Stimulated activated naive B cell treated with anti-CD40 and anti-IgM and Interleukin-4, amounts not matched to agents 10 μg/mL and 1 μg/mL and 100 μg/mL, for 72 hours (primary cell): ENCODE measurements at regions not wholly inside any gene's neighbourhood (a gene's known extent, or its start where the extent isn't known, plus 50 kb on each side); places are given as distances from the start of the nearest gene placed in this dataset.
A peak's percentile ranks its signal among the peaks of the same experiment; 100 is the strongest.

Source experiments
- ATAC-seq, 2 donors: fragments of 150-1000 bp; cut with Tn5 transposase; replicated peaks; 2 replicates each; pipeline ENCODE4 v1.10.0; 2021; ENCODE audit warnings: moderate library complexity in 1 of 2
- DNase-seq: peaks from one replicate; pipeline ENCODE4 v3.0.0; 2021
- H3K27ac Mint-ChIP-seq: one replicate; pipeline ENCODE4 v1.8.0; 2022; ENCODE audit warnings: mild to moderate bottlenecking, mixed read lengths
- H3K27me3 Mint-ChIP-seq, 2 donors: one replicate each; pipeline ENCODE4 v1.8.0; 2022; ENCODE audit warnings: mixed read lengths in 2 of 2
- H3K36me3 Mint-ChIP-seq, 2 donors: one replicate each; pipeline ENCODE4 v1.8.0; 2022; ENCODE audit warnings: mixed read lengths in 2 of 2, mild to moderate bottlenecking in 1 of 2
- H3K4me1 Mint-ChIP-seq, 2 donors: one replicate each; pipeline ENCODE4 v1.8.0; 2022; ENCODE audit warnings: mixed read lengths in 2 of 2, mild to moderate bottlenecking in 1 of 2
- H3K4me3 Mint-ChIP-seq, 2 donors: one replicate each; pipeline ENCODE4 v1.8.0; 2022; ENCODE audit warnings: mild to moderate bottlenecking in 2 of 2, mixed read lengths in 2 of 2, moderate library complexity in 1 of 2
- H3K9me3 Mint-ChIP-seq, 2 donors: one replicate each; pipeline ENCODE4 v1.8.0; 2022; ENCODE audit warnings: mixed read lengths in 2 of 2, mild to moderate bottlenecking in 1 of 2

DNA sequence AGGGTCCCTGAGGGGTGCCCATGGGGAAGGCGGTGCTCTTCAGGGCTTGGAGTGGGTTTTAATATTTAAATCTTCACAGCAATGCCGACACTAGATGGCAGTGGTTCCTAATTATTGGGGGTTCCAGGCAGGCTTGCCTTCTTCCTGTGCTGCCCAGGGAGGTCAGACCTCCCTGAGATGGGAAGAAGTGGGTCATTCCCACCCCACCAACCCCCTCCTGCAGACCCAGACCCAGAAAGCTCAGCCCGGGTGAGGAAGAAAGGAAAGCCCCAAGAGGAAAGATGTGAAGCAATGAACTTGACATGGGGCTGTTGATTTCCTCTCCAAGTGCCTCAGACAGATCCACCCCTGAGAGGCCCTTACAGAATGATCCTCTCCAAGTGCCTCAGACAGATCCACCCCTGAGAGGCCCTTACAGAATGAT, 85.1 kb upstream of the LANCL2 start:
- Mint-ChIP-seq H3K9me3 (no peaks in the 10 kb centered on the region), H3K36me3 (no peaks in the 10 kb centered on the region), H3K27me3 (peaks cover 0 to 13% of the 10 kb centered on the region in 2 donors), H3K4me3 (no peak overlapping the region), H3K27ac (no peak overlapping the region), H3K4me1 (no peaks in the 10 kb centered on the region)
- peak; percentile 83 to 86 for ATAC-seq
- DNase-seq = peak; percentile 21

DNA sequence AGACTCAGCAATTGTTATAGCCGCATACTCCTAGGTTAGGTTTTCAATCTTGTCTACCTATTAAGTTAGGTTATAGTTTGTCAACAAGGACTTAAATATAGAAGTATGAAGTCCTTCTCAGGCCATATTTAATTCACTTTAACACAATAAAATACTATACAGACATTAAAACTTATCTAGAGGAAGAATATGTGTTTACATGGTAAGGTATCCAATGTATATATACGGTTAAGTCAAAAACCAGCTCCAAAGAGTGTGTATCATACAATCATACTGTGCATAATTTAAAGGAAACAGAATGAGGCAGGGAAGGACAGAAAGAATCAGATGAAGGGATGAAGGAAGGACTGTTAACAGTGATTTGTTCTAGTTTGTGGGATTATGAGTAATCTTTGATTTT, 79.5 kb upstream of the LANCL2 start:
- H3K36me3 Mint-ChIP-seq = no peaks in the 10 kb centered on the region
- no peak for ATAC-seq

DNA sequence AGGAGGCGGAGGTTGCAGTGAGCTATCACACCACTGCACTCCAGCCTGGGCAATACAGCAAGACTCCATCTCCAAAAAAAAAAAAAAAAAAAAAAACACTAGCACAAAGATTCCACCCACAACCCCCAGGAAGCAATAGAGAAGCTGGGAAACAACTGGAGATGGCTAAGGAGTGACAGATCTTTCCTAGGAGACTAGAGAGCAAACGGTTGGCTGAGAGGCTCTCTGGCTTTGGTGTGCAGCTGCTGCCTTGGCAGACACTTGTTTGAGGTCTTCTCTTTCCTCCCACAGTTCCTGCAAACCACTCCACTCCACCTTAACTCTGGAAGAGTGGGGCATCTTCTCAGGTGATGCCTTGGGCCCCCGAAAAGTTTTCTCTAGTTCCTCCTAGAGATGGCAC, 78.5 kb upstream of the LANCL2 start:
- DNase-seq = no peak
- Mint-ChIP-seq H3K4me3 (no peak overlapping the region), H3K27ac (no peak overlapping the region), H3K36me3 (no peaks in the 10 kb centered on the region), H3K4me1 (no peaks in the 10 kb centered on the region), H3K27me3 (peaks cover 5 to 13% of the 10 kb centered on the region in 2 donors), H3K9me3 (no peaks in the 10 kb centered on the region)
- ATAC-seq = no peak

More for the DNA sequence above, 79.5 kb upstream of the LANCL2 start:
- Mint-ChIP-seq H3K27ac (no peak overlapping the region), H3K9me3 (no peaks in the 10 kb centered on the region), H3K4me3 (no peak overlapping the region), H3K4me1 (no peaks in the 10 kb centered on the region), H3K27me3 (peaks cover under 1 to 3% of the 10 kb centered on the region in 2 donors)
- DNase-seq = no peak

DNA sequence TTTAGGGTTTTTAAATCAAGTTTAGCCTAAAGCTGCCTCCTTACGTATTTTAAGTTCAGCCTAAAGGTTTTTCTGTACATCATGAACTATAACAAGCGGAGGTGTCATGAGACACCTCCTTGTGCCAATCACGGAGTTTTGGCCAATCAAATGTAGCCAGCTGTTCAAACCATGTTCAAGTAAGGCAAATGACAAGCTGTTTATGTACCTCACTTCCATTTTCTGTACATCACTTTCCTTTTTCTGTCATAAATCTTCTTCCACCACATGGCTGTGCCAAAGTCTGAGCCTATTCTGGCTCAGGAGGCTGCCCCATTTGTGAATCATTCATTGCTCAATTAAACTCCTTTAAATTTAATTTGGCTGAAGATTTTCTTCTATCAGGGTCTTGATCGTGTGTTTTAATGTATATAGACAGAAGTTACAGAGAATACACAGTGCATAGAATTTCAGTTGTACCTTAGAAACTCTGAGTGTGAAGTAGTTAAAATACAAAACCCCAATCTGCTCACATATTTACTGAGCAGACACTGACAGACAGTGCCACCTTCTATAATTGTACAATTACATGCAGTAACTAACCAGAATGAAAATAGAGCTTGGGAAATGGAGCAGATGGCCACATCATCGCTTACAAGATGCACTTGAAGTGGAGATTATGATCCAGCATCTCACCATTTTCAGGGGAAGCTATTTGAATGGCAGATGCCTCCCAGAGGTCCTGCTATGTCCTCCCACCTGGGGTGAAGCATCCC, 76.9 kb upstream of the LANCL2 start:
- no peaks in the 10 kb centered on the region for H3K9me3 Mint-ChIP-seq
- ATAC-seq = no peak
- H3K4me3 Mint-ChIP-seq = no peak overlapping the region
- H3K27me3 Mint-ChIP-seq = peaks cover 14 to 18% of the 10 kb centered on the region in 2 donors
- H3K36me3 Mint-ChIP-seq = no peaks in the 10 kb centered on the region
- DNase-seq = no peak
- no peaks in the 10 kb centered on the region for H3K4me1 Mint-ChIP-seq
- no peak overlapping the region for H3K27ac Mint-ChIP-seq

DNA sequence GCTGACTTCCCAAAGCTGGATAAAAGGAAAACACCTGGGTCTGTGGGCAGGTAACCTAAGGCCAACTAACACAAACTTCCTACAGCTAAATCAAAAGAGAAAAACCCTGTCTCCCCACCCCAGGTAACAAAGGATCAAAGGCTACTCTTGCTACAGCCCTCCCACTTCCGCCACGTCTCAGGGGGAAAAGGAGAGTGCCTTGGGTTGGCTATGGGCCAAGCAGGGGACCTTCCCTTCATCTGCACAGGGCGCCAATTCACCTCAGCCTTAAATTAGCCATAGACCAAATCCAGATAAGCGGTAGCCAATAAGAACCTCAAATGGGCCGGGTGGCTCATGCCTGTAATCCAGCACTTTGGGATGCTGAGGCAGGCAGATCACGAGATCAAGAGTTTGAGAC, 69.1 kb upstream of the LANCL2 start:
- H3K4me3 Mint-ChIP-seq = no peak overlapping the region

DNA sequence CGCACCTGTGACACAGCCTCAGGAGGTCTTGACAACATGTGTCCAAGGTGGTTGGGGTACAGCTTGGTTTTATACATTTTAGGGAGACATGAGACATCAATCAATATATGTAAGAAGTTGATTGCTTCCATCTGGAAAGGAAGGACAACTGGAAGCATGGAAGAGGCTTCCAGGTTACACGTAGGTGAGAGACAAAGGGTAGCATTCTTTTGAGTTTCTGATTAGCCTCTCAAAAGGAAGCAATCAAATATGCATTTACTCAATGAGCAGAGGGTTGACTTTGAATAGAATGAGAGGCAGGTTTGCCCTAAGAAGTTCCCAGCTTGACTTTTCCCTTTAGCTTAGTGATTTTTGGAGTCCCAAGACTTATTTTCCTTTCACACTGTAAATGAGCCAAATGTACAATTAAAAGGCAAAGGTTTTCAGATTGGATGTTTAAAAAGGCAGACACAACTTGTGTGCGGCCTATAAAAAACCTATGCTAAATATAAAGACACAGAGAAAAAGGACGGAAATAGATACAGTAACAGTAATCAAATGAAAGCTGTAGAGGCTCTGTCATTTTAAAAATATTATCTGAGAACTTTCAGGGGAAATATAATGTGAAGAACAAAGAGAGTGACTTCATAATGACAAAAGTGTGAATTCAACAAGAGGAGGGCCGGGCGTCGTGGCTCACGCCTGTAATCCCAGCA, 65.7 kb upstream of the LANCL2 start:
- no peaks in the 10 kb centered on the region for H3K36me3 Mint-ChIP-seq
- H3K9me3 Mint-ChIP-seq = no peaks in the 10 kb centered on the region
- DNase-seq (no peak), ATAC-seq (no peak)
- H3K4me3 Mint-ChIP-seq = no peak overlapping the region
- H3K27me3 Mint-ChIP-seq = peaks cover 7 to 14% of the 10 kb centered on the region in 2 donors
- H3K4me1 Mint-ChIP-seq = no peaks in the 10 kb centered on the region
- H3K27ac Mint-ChIP-seq = no peak overlapping the region

More for the DNA sequence above, 69.1 kb upstream of the LANCL2 start:
- no peak overlapping the region for H3K27ac Mint-ChIP-seq
- DNase-seq (no peak), ATAC-seq (no peak)
- H3K27me3 Mint-ChIP-seq = peaks cover 21 to 23% of the 10 kb centered on the region in 2 donors
- no peaks in the 10 kb centered on the region for H3K9me3 Mint-ChIP-seq
- no peaks in the 10 kb centered on the region for H3K4me1 Mint-ChIP-seq
- H3K36me3 Mint-ChIP-seq = no peaks in the 10 kb centered on the region

DNA sequence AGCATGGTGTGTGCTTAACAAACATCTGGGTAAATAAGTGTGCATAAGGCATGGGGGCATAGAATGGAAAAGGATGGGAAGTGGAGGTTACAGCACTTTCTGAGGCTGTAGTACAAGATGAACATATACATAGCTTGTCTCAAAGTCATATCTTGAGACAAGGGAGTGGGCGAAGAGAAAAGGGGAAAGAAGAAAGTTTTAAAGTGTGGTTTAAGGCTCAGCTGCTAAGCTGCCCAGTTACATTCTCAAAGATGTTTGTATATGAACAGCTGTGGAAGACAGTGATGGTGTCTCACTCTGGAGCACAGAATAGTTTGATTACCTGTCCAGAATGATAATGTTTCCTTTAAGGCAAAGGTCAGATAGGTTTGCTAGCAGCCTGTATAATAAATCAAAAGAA, 61.9 kb upstream of the LANCL2 start:
- H3K27me3 Mint-ChIP-seq = peaks cover 13 to 22% of the 10 kb centered on the region in 2 donors
- ATAC-seq = no peak
- H3K36me3 Mint-ChIP-seq = no peaks in the 10 kb centered on the region
- no peak for DNase-seq
- H3K4me1 Mint-ChIP-seq = no peaks in the 10 kb centered on the region
- H3K27ac Mint-ChIP-seq = no peak overlapping the region
- H3K9me3 Mint-ChIP-seq = no peaks in the 10 kb centered on the region
- H3K4me3 Mint-ChIP-seq = no peak overlapping the region

DNA sequence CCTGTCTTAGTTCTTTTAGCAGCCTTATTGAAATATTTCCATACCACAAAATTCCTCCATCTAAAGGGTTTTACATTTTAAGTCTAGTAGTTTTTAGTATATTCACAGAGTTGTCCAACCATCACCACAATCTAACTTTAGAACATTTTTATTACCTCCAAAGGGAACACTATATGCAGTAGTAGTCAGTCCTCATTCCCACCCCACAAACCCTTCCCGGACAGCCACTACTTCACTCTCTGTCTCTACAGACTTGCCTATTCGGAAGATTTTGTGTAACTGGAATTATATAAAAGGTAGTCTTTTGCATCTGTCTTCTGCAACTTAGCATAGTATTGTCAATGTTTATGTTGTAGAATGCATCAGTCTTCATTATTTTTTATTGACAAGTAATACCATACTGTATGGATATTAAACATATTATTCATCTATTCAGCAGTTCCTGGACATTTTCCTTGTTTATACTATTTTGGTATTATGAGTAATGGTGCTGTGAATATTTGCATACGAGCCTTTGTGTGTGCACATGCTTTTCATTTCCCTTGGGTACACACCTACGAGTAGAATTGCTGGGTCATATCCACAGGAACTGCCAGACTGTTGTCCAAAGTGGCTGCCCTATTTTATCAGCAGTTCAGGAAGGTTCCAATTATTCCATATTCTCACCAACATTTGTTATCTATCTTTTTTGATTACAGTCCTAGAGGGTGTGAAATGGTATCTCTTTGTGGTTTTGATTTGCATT, 60.9 kb upstream of the LANCL2 start:
- H3K27ac Mint-ChIP-seq = no peak overlapping the region
- no peaks in the 10 kb centered on the region for H3K36me3 Mint-ChIP-seq
- ATAC-seq (no peak), DNase-seq (no peak)
- no peak overlapping the region for H3K4me3 Mint-ChIP-seq
- H3K27me3 Mint-ChIP-seq = peaks cover 13 to 22% of the 10 kb centered on the region in 2 donors
- peaks cover 0 to 3% of the 10 kb centered on the region in 2 donors for H3K4me1 Mint-ChIP-seq
- H3K9me3 Mint-ChIP-seq = no peaks in the 10 kb centered on the region

DNA sequence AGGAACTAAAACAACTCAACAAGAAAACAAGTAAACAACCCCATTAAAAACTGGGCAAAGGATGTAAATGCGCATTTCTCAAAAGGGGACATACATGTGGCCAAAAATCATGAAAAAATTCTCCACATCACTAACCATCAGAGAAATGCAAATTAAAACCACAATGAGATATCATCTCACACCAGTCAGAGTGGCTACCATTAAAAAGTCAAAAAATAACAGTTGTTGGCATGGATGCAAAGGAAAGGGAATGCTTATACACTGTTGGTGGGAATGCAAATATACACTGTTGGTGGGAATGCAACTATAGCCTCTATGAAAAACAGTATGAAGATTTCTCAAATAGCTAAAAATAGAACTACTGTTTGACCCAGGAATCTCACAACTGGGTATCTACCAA, 60.0 kb upstream of the LANCL2 start:
- no peaks in the 10 kb centered on the region for H3K9me3 Mint-ChIP-seq
- no peak overlapping the region for H3K27ac Mint-ChIP-seq
- H3K4me3 Mint-ChIP-seq = no peak overlapping the region
- peaks cover 13 to 22% of the 10 kb centered on the region in 2 donors for H3K27me3 Mint-ChIP-seq
- H3K36me3 Mint-ChIP-seq = no peaks in the 10 kb centered on the region
- ATAC-seq = no peak
- DNase-seq = no peak
- peaks cover 0 to 5% of the 10 kb centered on the region in 2 donors for H3K4me1 Mint-ChIP-seq

DNA sequence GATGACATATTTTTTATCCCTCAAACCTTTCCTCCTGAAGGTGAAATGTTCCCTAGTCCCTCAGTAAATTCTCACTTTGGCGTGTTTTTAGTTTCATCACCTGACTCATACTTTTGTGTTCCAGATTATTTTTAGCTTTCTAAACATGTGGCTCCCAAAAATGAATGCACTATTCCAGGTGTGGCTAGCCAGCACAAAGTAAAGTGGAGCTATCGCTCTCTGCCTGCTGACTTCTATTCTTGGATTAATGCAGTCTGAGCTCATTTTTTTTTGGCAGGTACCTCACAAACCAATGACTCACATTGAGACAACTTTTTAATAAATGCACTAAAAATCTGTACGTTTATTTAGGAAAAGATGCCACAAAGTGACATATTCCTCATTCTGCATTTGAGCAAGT, 58.8 kb upstream of the LANCL2 start:
- DNase-seq (no peak), ATAC-seq (no peak)
- Mint-ChIP-seq H3K4me1 (peaks cover 0 to 5% of the 10 kb centered on the region in 2 donors), H3K27ac (no peak overlapping the region), H3K27me3 (peaks cover 9 to 16% of the 10 kb centered on the region in 2 donors), H3K36me3 (peaks cover 0 to 3% of the 10 kb centered on the region in 2 donors), H3K4me3 (no peak overlapping the region), H3K9me3 (peaks cover 1 to 5% of the 10 kb centered on the region in 2 donors)

DNA sequence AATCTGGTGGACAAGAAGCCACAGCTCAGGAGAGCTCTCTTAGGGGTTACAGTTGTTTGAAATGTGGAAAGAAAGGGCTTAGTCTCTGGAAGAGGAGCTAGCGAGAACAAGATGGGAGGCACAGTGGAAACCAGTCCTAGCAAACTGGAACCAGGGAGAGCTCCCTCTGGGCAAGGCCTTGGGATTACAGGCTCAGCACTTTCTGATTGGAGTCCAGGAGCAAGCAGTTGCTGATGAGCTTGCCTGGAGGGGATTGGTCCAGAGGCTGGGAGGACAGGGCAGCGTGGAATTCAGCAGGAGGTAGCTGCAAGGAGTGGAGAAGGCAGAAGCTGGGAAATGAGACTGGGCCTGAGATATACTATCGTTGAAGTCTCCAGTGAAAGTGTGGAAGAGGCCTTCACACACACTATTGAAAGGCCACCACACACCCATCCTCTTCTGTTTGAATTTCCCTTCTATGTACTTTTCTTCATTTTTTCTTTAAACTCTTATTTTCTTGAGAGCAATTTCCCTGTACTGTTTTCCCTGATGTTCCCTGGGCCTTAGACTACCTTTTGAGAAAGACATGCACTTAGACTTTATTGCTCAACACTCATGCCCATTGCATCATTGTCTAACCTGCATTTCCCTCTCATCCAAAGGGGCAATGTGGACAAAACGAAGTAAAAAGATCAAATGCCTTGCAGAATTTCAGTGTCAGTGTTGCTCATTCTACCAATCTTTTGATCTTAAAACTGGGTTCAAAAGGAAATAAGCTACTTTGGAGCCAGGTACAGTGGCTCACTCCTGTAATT, 57.8 kb upstream of the LANCL2 start:
- DNase-seq (no peak), ATAC-seq (no peak)
- H3K27me3 Mint-ChIP-seq = peaks cover 8 to 12% of the 10 kb centered on the region in 2 donors
- peaks cover 1 to 5% of the 10 kb centered on the region in 2 donors for H3K9me3 Mint-ChIP-seq
- peaks cover 0 to 3% of the 10 kb centered on the region in 2 donors for H3K36me3 Mint-ChIP-seq
- H3K4me3 Mint-ChIP-seq = no peak overlapping the region
- H3K27ac Mint-ChIP-seq = no peak overlapping the region
- peaks cover 0 to 5% of the 10 kb centered on the region in 2 donors for H3K4me1 Mint-ChIP-seq

DNA sequence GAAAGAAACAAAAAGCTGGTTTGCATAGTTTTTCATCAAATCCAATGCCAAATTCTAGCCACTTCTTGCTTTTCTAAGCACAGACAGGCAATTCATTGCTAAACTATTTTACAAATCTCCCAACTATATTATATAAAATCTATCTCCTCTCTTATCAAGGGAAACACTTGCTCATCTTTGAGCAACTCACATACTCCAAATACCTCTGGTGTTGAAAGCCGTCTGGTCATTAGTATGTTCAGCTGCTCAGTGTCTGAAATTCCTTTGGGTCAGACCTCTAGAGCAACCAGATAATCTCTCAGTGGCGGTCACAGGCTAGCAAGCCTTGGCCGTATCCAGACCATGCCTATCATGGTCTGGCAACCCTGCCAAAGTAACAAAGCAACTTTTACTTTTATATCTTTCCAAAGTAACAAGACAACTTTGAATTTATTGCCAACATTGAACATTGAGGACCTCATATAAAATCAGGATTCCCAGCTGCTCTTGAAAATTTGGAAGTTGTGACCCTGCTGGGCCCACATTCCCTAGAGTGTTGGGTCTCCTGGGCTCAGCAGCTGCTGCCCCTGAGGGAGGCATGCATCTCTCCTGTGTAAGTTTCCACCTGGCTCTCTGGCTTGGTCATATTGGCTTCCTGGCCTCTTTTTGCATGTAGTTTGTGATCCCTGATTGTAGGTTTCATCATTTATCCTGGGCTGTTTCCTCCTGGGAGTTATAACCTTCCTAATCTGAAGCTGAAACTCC, 56.8 kb upstream of the LANCL2 start:
- H3K9me3 Mint-ChIP-seq = peaks cover 1 to 5% of the 10 kb centered on the region in 2 donors
- H3K4me3 Mint-ChIP-seq = no peak overlapping the region
- H3K27me3 Mint-ChIP-seq = peaks cover 8 to 13% of the 10 kb centered on the region in 2 donors
- H3K27ac Mint-ChIP-seq = no peak overlapping the region
- H3K4me1 Mint-ChIP-seq = peaks cover 0 to 5% of the 10 kb centered on the region in 2 donors
- DNase-seq (no peak), ATAC-seq (no peak)
- H3K36me3 Mint-ChIP-seq = peaks cover 0 to 3% of the 10 kb centered on the region in 2 donors
